Upper lobe of left lung (tissue), 6 donors: ENCODE measurements at regions not wholly inside any gene's neighbourhood (a gene's known extent, or its start where the extent isn't known, plus 50 kb on each side); places are given as distances from the start of the nearest gene placed in this dataset.

Experiments used
- ATAC-seq, 2 donors: fragments of 200-7000 bp; cut with Tn5 transposase; one replicate each; pipeline ENCODE4 v1.9.1; 2022; ENCODE audit warnings: mild to moderate bottlenecking in 2 of 2, moderate library complexity in 2 of 2; ENCODE audit not compliant: low FRiP score in 2 of 2
- DNase-seq, 2 donors: peaks; one replicate each; pipeline ENCODE4 v3.0.0-alpha.2; 2019 to 2020
- H3K27ac ChIP-seq, 4 donors: fragments of 200-600 bp; sonication (generic); one replicate each; pipeline ENCODE4 v1.5.1; 2016 to 2019
- H3K27me3 ChIP-seq, 4 donors: fragments of 200-600 bp; sonication (generic); one replicate each; pipeline ENCODE4 v1.5.1; 2017 to 2019
- H3K36me3 ChIP-seq, 4 donors: fragments of 200-600 bp; sonication (generic); one replicate each; pipeline ENCODE4 v1.5.1; 2016 to 2019
- H3K4me1 ChIP-seq, 4 donors: fragments of 200-600 bp; sonication (generic); one replicate each; pipeline ENCODE4 v1.5.1; 2018 to 2019
- H3K4me3 ChIP-seq, 4 donors: fragments of 200-600 bp; sonication (generic); one replicate each; pipeline ENCODE4 v1.5.1; 2017 to 2019; ENCODE audit warnings: mild to moderate bottlenecking in 2 of 4, moderate library complexity in 1 of 4
- H3K9me3 ChIP-seq, 4 donors: fragments of 200-600 bp; sonication (generic); one replicate each; pipeline ENCODE4 v1.5.1; 2018 to 2019
- EP300 ChIP-seq, 4 donors: sonication (generic); formaldehyde crosslinking; IDR thresholded peaks; one replicate each; pipeline ENCODE4 v1.5.1; 2017; ENCODE audit warnings: antibody characterized with exemption in 4 of 4, control low read depth in 2 of 4
- POLR2A ChIP-seq, 4 donors: fragments of 450-650 bp; IDR thresholded peaks; one replicate each; pipeline ENCODE4 v1.5.1; 2016 to 2017; ENCODE audit warnings: antibody characterized with exemption in 4 of 4, mild to moderate bottlenecking in 2 of 4
- POLR2AphosphoS5 ChIP-seq, 2 donors: sonication (generic); formaldehyde crosslinking; IDR thresholded peaks; one replicate each; pipeline ENCODE4 v1.5.1; 2017; ENCODE audit warnings: antibody characterized with exemption in 2 of 2
- WGBS, 2 donors: methylation state at CpG; one replicate each; pipeline ENCODE4 v1.1.5; 2017 to 2018; 5-methylcytosine and 5-hydroxymethylcytosine counted together
- TF ChIP-seq, protein P1 (sequence below), 6 experiments: fragments of 450-650 bp in 4 of 6; fragments of 200-600 bp in 2 of 6; sonication (generic) in 2 of 6; IDR thresholded peaks; one replicate each; pipeline ENCODE4 v1.5.1; 2016 to 2019; ENCODE audit warnings: antibody characterized with exemption in 6 of 6
- donor health status: DM: no; HTN: no; CAD: no; lungs with moderate emphysema.
- donor health status: DM: no; HTN: yes; CAD: no; lungs with severe emphysema.

DNA sequence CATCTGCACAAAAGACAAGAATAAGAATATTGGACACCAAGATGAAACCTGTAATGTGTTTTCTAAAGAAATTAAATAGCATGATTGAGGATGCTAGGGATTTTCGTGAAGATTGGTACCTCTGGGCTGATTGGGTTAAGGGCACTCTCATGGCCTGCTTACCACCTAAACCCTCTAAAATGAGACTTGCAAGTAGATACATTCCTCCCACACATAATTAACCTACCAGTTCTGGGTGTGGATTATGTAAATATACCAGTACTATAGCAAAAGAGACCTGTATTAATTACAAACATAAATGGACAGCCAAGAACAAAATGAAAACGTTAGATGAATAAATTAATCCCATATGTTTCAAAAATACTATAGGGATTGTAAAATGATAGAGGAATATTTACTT lies 1069.6 kb upstream of the B3GALT2 start:
- no peak for ATAC-seq
- no peaks in the 10 kb centered on the region for H3K9me3 ChIP-seq
- no peak overlapping the region for H3K4me3 ChIP-seq
- H3K4me1 ChIP-seq, result no peaks in the 10 kb centered on the region
- DNase-seq, result no peak
- no peak overlapping the region for H3K27ac ChIP-seq
- no peaks in the 10 kb centered on the region for H3K27me3 ChIP-seq
- TF ChIP-seq POLR2AphosphoS5 (IDR thresholded peaks at IDR 0.05) (no peak), POLR2A (IDR thresholded peaks at IDR 0.05) (no peak), EP300 (IDR thresholded peaks at IDR 0.05) (no peak)
- TF ChIP-seq, protein P1, sequence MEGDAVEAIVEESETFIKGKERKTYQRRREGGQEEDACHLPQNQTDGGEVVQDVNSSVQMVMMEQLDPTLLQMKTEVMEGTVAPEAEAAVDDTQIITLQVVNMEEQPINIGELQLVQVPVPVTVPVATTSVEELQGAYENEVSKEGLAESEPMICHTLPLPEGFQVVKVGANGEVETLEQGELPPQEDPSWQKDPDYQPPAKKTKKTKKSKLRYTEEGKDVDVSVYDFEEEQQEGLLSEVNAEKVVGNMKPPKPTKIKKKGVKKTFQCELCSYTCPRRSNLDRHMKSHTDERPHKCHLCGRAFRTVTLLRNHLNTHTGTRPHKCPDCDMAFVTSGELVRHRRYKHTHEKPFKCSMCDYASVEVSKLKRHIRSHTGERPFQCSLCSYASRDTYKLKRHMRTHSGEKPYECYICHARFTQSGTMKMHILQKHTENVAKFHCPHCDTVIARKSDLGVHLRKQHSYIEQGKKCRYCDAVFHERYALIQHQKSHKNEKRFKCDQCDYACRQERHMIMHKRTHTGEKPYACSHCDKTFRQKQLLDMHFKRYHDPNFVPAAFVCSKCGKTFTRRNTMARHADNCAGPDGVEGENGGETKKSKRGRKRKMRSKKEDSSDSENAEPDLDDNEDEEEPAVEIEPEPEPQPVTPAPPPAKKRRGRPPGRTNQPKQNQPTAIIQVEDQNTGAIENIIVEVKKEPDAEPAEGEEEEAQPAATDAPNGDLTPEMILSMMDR (IDR thresholded peaks at IDR 0.05), result no peak
- WGBS, 2 donors, result 59% methylated on average over 2 of the region's 2 CpGs
- no peaks in the 10 kb centered on the region for H3K36me3 ChIP-seq

DNA sequence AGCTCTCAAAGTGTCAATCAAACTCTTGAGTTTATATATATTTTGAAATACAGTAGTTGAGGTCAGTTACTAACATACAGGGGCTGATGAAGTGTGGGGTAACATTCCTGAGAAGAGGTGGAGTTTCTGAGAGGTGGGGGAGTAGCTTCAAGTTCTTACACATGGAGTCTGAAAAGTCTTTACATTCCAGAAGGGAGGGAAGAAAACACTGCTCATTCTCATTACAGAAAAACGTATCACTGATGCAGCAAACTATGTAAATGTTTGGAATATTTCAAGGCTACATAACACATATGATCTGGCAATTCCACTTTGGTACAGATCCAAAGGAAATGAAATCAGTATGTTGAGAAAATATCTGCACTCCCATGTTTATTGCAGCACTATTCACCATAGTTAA lies 1065.8 kb upstream of the B3GALT2 start:
- 26 to 42% methylated on average over 1 of the region's 1 CpG for WGBS, 2 donors
- ATAC-seq (no peak), DNase-seq (no peak)
- Histone ChIP-seq H3K36me3 (no peaks in the 10 kb centered on the region), H3K4me1 (no peaks in the 10 kb centered on the region), H3K27ac (no peak overlapping the region), H3K9me3 (no peaks in the 10 kb centered on the region), H3K4me3 (no peak overlapping the region), H3K27me3 (no peaks in the 10 kb centered on the region)
- TF ChIP-seq EP300 (IDR thresholded peaks at IDR 0.05) (no peak), POLR2AphosphoS5 (IDR thresholded peaks at IDR 0.05) (no peak), POLR2A (IDR thresholded peaks at IDR 0.05) (no peak)
- TF ChIP-seq, protein P1 (IDR thresholded peaks at IDR 0.05), result no peak

DNA sequence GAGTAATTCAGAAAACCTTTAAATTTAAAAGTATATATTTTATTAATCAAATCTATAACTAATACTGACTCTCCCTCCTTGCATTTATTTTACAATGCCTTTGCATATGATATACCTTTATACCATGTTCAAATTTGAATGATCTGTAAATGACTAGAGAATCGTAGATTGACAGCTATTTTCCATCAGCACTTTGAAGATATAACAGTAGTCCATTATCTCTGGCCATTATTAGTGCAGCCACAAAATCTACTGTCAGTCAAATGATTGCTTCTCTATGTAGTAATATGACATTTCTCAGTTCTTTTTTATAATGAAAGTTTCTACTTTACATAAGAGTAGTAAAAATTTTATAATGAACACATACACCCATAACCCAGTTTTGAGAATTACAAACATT lies 1054.8 kb upstream of the B3GALT2 start:
- DNase-seq (no peak), ATAC-seq (no peak)
- Histone ChIP-seq H3K4me1 (no peaks in the 10 kb centered on the region), H3K36me3 (no peaks in the 10 kb centered on the region), H3K4me3 (no peak overlapping the region), H3K9me3 (no peaks in the 10 kb centered on the region), H3K27me3 (no peaks in the 10 kb centered on the region), H3K27ac (no peak overlapping the region)
- 69 to 76% methylated on average over 1 of the region's 1 CpG for WGBS, 2 donors
- TF ChIP-seq EP300 (IDR thresholded peaks at IDR 0.05) (no peak), POLR2AphosphoS5 (IDR thresholded peaks at IDR 0.05) (no peak), POLR2A (IDR thresholded peaks at IDR 0.05) (no peak)
- TF ChIP-seq, protein P1 (IDR thresholded peaks at IDR 0.05), result no peak

DNA sequence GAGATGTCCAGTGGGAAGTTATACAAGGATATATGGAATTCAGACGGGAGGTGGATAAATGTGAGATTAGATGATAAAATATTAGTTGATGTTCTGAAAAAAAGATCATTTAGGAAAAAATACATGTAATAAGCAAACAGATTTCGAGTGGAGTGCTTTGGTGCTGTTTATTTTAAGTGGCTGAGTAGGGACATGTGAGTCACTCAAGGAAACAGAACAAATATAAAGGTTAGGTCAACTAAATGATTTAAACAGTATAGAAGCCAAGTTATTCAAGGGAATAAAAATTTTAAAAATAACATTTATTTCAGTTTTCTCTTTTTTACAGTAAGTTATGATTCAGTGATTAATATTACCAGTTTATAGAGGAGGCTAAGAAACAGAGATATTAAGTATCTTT lies 1046.7 kb upstream of the B3GALT2 start:
- no peak overlapping the region for H3K27ac ChIP-seq

More for the DNA sequence above, 1046.7 kb upstream of the B3GALT2 start:
- Histone ChIP-seq H3K27me3 (no peaks in the 10 kb centered on the region), H3K9me3 (no peaks in the 10 kb centered on the region), H3K4me3 (no peak overlapping the region), H3K36me3 (no peaks in the 10 kb centered on the region), H3K4me1 (peaks cover 0 to 8% (median 0%) of the 10 kb centered on the region in 4 donors)
- TF ChIP-seq EP300 (IDR thresholded peaks at IDR 0.05) (no peak), POLR2AphosphoS5 (IDR thresholded peaks at IDR 0.05) (no peak), POLR2A (IDR thresholded peaks at IDR 0.05) (no peak)
- TF ChIP-seq, protein P1 (IDR thresholded peaks at IDR 0.05), result no peak
- no peak for ATAC-seq
- WGBS, 2 donors, result 42 to 44% methylated on average over 2 of the region's 2 CpGs
- no peak for DNase-seq
